MM.1S (cell line): ENCODE measurements at regions not wholly inside any gene's neighbourhood (a gene's known extent, or its start where the extent isn't known, plus 50 kb on each side); places are given as distances from the start of the nearest gene placed in this dataset.

ENCODE experiments used
- DNase-seq: peaks from one replicate; pipeline ENCODE4 v3.0.0-alpha.2; 2015
- H2AFZ ChIP-seq: fragments of 300-600 bp; sonication (generic); 2 replicates; pipeline ENCODE4 v1.6.0; 2016; ENCODE audit warnings: antibody characterized with exemption, low read length
- H3F3A ChIP-seq: fragments of 300-600 bp; sonication (generic); 2 replicates; pipeline ENCODE4 v1.6.1; 2016; ENCODE audit warnings: mild to moderate bottlenecking, antibody characterized with exemption, low read length, moderate library complexity, mixed read lengths; ENCODE audit not compliant: insufficient read depth
- H3K27ac ChIP-seq: fragments of 300-600 bp; sonication (generic); 2 replicates; pipeline ENCODE4 v1.5.1; 2016; ENCODE audit warnings: mild to moderate bottlenecking, low read length
- H3K27me3 ChIP-seq: fragments of 300-600 bp; sonication (generic); replicated peaks from 2 replicates; pipeline ENCODE4 v1.6.0; 2016; ENCODE audit warnings: low read length; ENCODE audit not compliant: insufficient read depth
- H3K36me3 ChIP-seq: fragments of 300-600 bp; sonication (generic); replicated peaks from 2 replicates; pipeline ENCODE4 v1.6.1; 2016; ENCODE audit warnings: mild to moderate bottlenecking, low read length, mixed read lengths; ENCODE audit not compliant: insufficient read depth
- H3K4me1 ChIP-seq: fragments of 300-600 bp; sonication (generic); 2 replicates; pipeline ENCODE4 v1.6.1; 2016; ENCODE audit warnings: low read length, mixed read lengths
- H3K4me2 ChIP-seq: fragments of 300-600 bp; sonication (generic); 2 replicates; pipeline ENCODE4 v1.6.0; 2016; ENCODE audit warnings: low read depth, low read length
- H3K4me3 ChIP-seq: fragments of 300-600 bp; sonication (generic); 2 replicates; pipeline ENCODE4 v1.5.1; 2016; ENCODE audit warnings: low read length, mixed read lengths
- H3K79me2 ChIP-seq: fragments of 300-600 bp; sonication (generic); 2 replicates; pipeline ENCODE4 v1.6.1; 2016; ENCODE audit warnings: mixed run types, low read length, mixed read lengths
- H3K9ac ChIP-seq: fragments of 300-600 bp; sonication (generic); 2 replicates; pipeline ENCODE4 v1.6.1; 2016; ENCODE audit warnings: low read length, mixed read lengths
- H3K9me2 ChIP-seq: fragments of 300-600 bp; sonication (generic); replicated peaks from 2 replicates; pipeline ENCODE4 v1.6.1; 2016; ENCODE audit warnings: mild to moderate bottlenecking, low read length, mixed read lengths; ENCODE audit not compliant: insufficient read depth
- H3K9me3 ChIP-seq: fragments of 300-600 bp; sonication (generic); replicated peaks from 2 replicates; pipeline ENCODE4 v1.6.1; 2016; ENCODE audit warnings: mild to moderate bottlenecking, low read length, mixed read lengths; ENCODE audit not compliant: insufficient read depth
- H4K20me1 ChIP-seq: fragments of 300-600 bp; sonication (generic); 2 replicates; pipeline ENCODE4 v1.6.1; 2016; ENCODE audit warnings: mild to moderate bottlenecking, low read length, moderate library complexity, mixed read lengths; ENCODE audit not compliant: insufficient read depth
- EZH2 ChIP-seq: fragments of 300-600 bp; sonication (generic); optimal IDR thresholded peaks from 2 replicates; pipeline ENCODE3; 2017; ENCODE audit warnings: low read depth, mild to moderate bottlenecking, antibody characterized with exemption, low read length, mixed read lengths
- EZH2phosphoT487 ChIP-seq: fragments of 300-600 bp; sonication (generic); IDR thresholded peaks from 2 replicates; pipeline ENCODE4 v1.6.1; 2018; ENCODE audit warnings: antibody characterized with exemption, low read length
- TF ChIP-seq, protein P1 (sequence below): fragments of 300-600 bp; sonication (generic); IDR thresholded peaks from 2 replicates; pipeline ENCODE4 v1.5.1; 2016; ENCODE audit warnings: antibody characterized with exemption, low read length, mixed read lengths

DNA sequence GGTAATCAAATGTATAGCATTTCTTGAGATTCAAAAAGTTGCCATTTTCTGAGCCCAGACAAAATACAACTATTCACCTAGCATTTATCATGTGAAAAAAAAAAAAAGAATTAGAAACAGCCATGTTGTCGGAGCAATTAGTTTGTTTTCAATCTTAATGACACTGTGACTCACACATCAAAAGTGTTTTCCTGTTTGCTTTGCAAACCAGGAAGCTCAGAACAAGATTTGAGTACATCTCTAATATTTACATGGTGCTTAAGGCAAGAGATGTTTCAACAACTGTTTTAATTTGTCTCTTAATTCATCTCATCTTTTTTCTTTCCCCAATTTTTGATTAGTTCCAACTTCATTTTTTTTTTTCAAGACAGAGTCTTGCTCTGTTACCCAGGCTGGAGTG, 62.5 kb upstream of the CAPZB start:
- no peaks in the 10 kb centered on the region for H3K9me2 ChIP-seq
- no peak overlapping the region for H3K9ac ChIP-seq
- no peak for DNase-seq
- H3K9me3 ChIP-seq: no peaks in the 10 kb centered on the region
- H3K79me2 ChIP-seq: no peaks in the 10 kb centered on the region
- no peaks in the 10 kb centered on the region for H3K36me3 ChIP-seq
- no peak overlapping the region for H2AFZ ChIP-seq
- H3K4me2 ChIP-seq: no peak overlapping the region
- no peaks in the 10 kb centered on the region for H3K27me3 ChIP-seq
- TF ChIP-seq, protein P1, sequence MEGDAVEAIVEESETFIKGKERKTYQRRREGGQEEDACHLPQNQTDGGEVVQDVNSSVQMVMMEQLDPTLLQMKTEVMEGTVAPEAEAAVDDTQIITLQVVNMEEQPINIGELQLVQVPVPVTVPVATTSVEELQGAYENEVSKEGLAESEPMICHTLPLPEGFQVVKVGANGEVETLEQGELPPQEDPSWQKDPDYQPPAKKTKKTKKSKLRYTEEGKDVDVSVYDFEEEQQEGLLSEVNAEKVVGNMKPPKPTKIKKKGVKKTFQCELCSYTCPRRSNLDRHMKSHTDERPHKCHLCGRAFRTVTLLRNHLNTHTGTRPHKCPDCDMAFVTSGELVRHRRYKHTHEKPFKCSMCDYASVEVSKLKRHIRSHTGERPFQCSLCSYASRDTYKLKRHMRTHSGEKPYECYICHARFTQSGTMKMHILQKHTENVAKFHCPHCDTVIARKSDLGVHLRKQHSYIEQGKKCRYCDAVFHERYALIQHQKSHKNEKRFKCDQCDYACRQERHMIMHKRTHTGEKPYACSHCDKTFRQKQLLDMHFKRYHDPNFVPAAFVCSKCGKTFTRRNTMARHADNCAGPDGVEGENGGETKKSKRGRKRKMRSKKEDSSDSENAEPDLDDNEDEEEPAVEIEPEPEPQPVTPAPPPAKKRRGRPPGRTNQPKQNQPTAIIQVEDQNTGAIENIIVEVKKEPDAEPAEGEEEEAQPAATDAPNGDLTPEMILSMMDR: no peak
- no peak for TF ChIP-seq EZH2phosphoT487
- TF ChIP-seq EZH2: no peak
- H3K4me3 ChIP-seq: no peak overlapping the region
- no peak overlapping the region for H3K27ac ChIP-seq
- no peaks in the 10 kb centered on the region for H3F3A ChIP-seq
- H3K4me1 ChIP-seq: no peaks in the 10 kb centered on the region
- no peaks in the 10 kb centered on the region for H4K20me1 ChIP-seq

- Histone ChIP-seq H3K79me2 (no peaks in the 10 kb centered on the region), H3K9ac (no peak overlapping the region), H3K4me2 (no peak overlapping the region), H3F3A (no peaks in the 10 kb centered on the region), H4K20me1 (no peaks in the 10 kb centered on the region), H3K36me3 (no peaks in the 10 kb centered on the region), H3K27ac (no peak overlapping the region), H3K9me2 (no peaks in the 10 kb centered on the region), H3K9me3 (no peaks in the 10 kb centered on the region), H3K4me1 (no peaks in the 10 kb centered on the region), H2AFZ (no peak overlapping the region), H3K4me3 (no peak overlapping the region), H3K27me3 (no peaks in the 10 kb centered on the region)
- TF ChIP-seq EZH2 (no peak), EZH2phosphoT487 (no peak)
- TF ChIP-seq, protein P1: no peak
- DNase-seq: no peak
Measured at GRCh38 chr1:19536519-19536918, 51.2 kb upstream of the CAPZB start.

DNA sequence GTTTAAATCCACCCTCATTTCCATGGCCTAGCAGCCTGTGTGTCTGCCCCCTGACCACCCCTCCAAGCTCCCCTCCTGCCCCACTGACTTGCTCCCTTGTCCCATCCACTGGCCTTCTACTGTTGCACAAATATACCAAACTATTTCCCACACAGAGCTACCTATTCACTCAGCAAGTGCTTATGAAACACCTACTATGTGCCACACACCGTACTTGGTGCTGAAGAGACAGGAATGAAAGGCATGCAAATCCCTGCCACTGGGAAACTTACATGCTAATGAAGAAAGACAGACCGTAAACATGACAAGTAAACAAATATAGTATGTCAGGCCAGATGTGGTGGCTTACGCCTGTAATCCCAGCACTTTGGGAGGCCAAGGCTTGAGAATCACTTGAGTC, 49.9 kb upstream of the CAPZB start:
- no peak overlapping the region for H2AFZ ChIP-seq
- no peaks in the 10 kb centered on the region for H3K9me2 ChIP-seq
- DNase-seq: no peak
- no peak overlapping the region for H3K27ac ChIP-seq
- no peaks in the 10 kb centered on the region for H3K27me3 ChIP-seq
- no peaks in the 10 kb centered on the region for H3F3A ChIP-seq
- H3K4me1 ChIP-seq: no peaks in the 10 kb centered on the region
- no peaks in the 10 kb centered on the region for H3K79me2 ChIP-seq
- no peak overlapping the region for H3K4me2 ChIP-seq
- H4K20me1 ChIP-seq: no peaks in the 10 kb centered on the region
- no peak overlapping the region for H3K9ac ChIP-seq
- no peaks in the 10 kb centered on the region for H3K36me3 ChIP-seq
- no peak for TF ChIP-seq EZH2
- TF ChIP-seq, protein P1: no peak
- TF ChIP-seq EZH2phosphoT487: no peak
- H3K4me3 ChIP-seq: no peak overlapping the region
- H3K9me3 ChIP-seq: no peaks in the 10 kb centered on the region
